ENCODE measurements at regions not wholly inside any gene's neighbourhood (a gene's known extent, or its start where the extent isn't known, plus 50 kb on each side); places are given as distances from the start of the nearest gene placed in this dataset.

- Histone ChIP-seq H3K79me2 (ENCODE audit: insufficient read depth, low read length) (no peaks in the 10 kb centered on the region), H3K27me3 (ENCODE audit: insufficient read depth, low read length) (no peaks in the 10 kb centered on the region), H2AFZ (ENCODE audit: low read depth, low read length, poor library complexity, severe bottlenecking) (no peak overlapping the region), H3K36me3 (ENCODE audit: control insufficient read depth in 1 of 2, insufficient read depth in 2 of 2, low read length in 2 of 2) (no peaks in the 10 kb centered on the region), H3K4me2 (ENCODE audit: low read length) (no peak overlapping the region), H3K9me3 (ENCODE audit: control insufficient read depth in 1 of 2, insufficient read depth in 1 of 2, low read depth in 1 of 2, low read length in 2 of 2) (no peaks in the 10 kb centered on the region), H3K4me3 (replicated peaks in 1 of 2; ENCODE audit: low read depth in 1 of 2, low read length in 2 of 2) (no peak overlapping the region), H3K9ac (ENCODE audit: low read length) (no peak overlapping the region), H3K9me2 (ENCODE audit: insufficient read depth) (no peaks in the 10 kb centered on the region), H3K4me1 (ENCODE audit: control insufficient read depth in 1 of 2, insufficient read depth in 2 of 2, low read length in 2 of 2) (no peaks in the 10 kb centered on the region), H3K27ac (ENCODE audit: low read depth, low read length) (no peak overlapping the region), H4K20me1 (ENCODE audit: insufficient read depth) (no peaks in the 10 kb centered on the region)
- POLR2A ChIA-PET: no interaction called here
- BruUV-seq (replicated peaks): no TSS peak
- CTCF ChIA-PET: interaction anchor here (0.6 kb wide), 1 partner anchor 11 kb away, joined by 3 read pairs; no protein-coding TSS in a partner anchor
- intact Hi-C loops (cut with micrococcal nuclease): no loop called here
- peak; percentile 44; the same call in 1 of the 2 replicates for ATAC-seq
- TF ChIP-seq TCF7L2 (IDR thresholded peaks at IDR 0.05; ENCODE audit: borderline replicate concordance, extremely low read depth, insufficient read depth, insufficient read length) (no peak), CTCF (IDR thresholded peaks at IDR 0.05 in 2 of 3, conservative IDR thresholded peaks at IDR 0.05 in 1 of 3; ENCODE audit: borderline replicate concordance in 1 of 3, insufficient read depth in 1 of 3, low read depth in 2 of 3, low read length in 2 of 3) (peak; percentile 31 to 52 (median 52); a peak in 4 of 6 replicates), RAD21 (IDR thresholded peaks at IDR 0.05; ENCODE audit: low read depth) (peak; percentile 43), SRF (IDR thresholded peaks at IDR 0.05; ENCODE audit: low read depth) (no peak), ZFX (IDR thresholded peaks at IDR 0.05) (no peak), CEBPB (IDR thresholded peaks at IDR 0.05; ENCODE audit: low read depth) (no peak), POLR2A (IDR thresholded peaks at IDR 0.05; ENCODE audit: borderline replicate concordance, extremely low read depth, insufficient read depth, insufficient read length) (no peak), SP1 (IDR thresholded peaks at IDR 0.05; ENCODE audit: low read depth) (no peak)
- RAD21 ChIA-PET (ENCODE audit: low non-redundant PET in 1 of 2, low total read pairs in 2 of 2, uncharacterized antibody in 2 of 2, unreplicated experiment in 2 of 2): no interaction called here
- peak; percentile 13 for DNase-seq (ENCODE audit: low read depth, low spot score)
Measured at GRCh38 chr2:196468394-196468793, 171.1 kb upstream of the CCDC150 start.

GRCh38 chr2:196473617-196474016, 165.9 kb upstream of the CCDC150 start:
- H3K9me3 ChIP-seq (ENCODE audit: control insufficient read depth in 1 of 2, insufficient read depth in 1 of 2, low read depth in 1 of 2, low read length in 2 of 2): no peaks in the 10 kb centered on the region
- H3K27ac ChIP-seq (ENCODE audit: low read depth, low read length): no peak overlapping the region
- intact Hi-C loops (cut with micrococcal nuclease): no loop called here
- no peaks in the 10 kb centered on the region for H3K36me3 ChIP-seq (ENCODE audit: control insufficient read depth in 1 of 2, insufficient read depth in 2 of 2, low read length in 2 of 2)
- no peak for ATAC-seq
- DNase-seq (ENCODE audit: low read depth, low spot score): no peak
- H3K4me3 ChIP-seq (replicated peaks in 1 of 2; ENCODE audit: low read depth in 1 of 2, low read length in 2 of 2): no peak overlapping the region
- no peaks in the 10 kb centered on the region for H3K9me2 ChIP-seq (ENCODE audit: insufficient read depth)
- ChIA-PET CTCF (no interaction called here), RAD21 (ENCODE audit: low non-redundant PET in 1 of 2, low total read pairs in 2 of 2, uncharacterized antibody in 2 of 2, unreplicated experiment in 2 of 2) (no interaction called here), POLR2A (no interaction called here)
- H2AFZ ChIP-seq (ENCODE audit: low read depth, low read length, poor library complexity, severe bottlenecking): no peak overlapping the region
- H3K4me2 ChIP-seq (ENCODE audit: low read length): no peak overlapping the region
- H3K27me3 ChIP-seq (ENCODE audit: insufficient read depth, low read length): no peaks in the 10 kb centered on the region
- no TSS peak for BruUV-seq (replicated peaks)
- no peaks in the 10 kb centered on the region for H3K79me2 ChIP-seq (ENCODE audit: insufficient read depth, low read length)
- H4K20me1 ChIP-seq (ENCODE audit: insufficient read depth): no peaks in the 10 kb centered on the region
- H3K9ac ChIP-seq (ENCODE audit: low read length): no peak overlapping the region
- no peaks in the 10 kb centered on the region for H3K4me1 ChIP-seq (ENCODE audit: control insufficient read depth in 1 of 2, insufficient read depth in 2 of 2, low read length in 2 of 2)
- no peak for TF ChIP-seq SIN3A (IDR thresholded peaks at IDR 0.05; ENCODE audit: low read depth)
- TF ChIP-seq JUND (IDR thresholded peaks at IDR 0.05): no peak
- no peak for TF ChIP-seq ZFX (IDR thresholded peaks at IDR 0.05)
- TF ChIP-seq SP1 (IDR thresholded peaks at IDR 0.05; ENCODE audit: low read depth): no peak
- TF ChIP-seq TCF7L2 (IDR thresholded peaks at IDR 0.05; ENCODE audit: borderline replicate concordance, extremely low read depth, insufficient read depth, insufficient read length): no peak
- TF ChIP-seq POLR2A (IDR thresholded peaks at IDR 0.05; ENCODE audit: borderline replicate concordance, extremely low read depth, insufficient read depth, insufficient read length): no peak
- TF ChIP-seq EZH2 (IDR thresholded peaks at IDR 0.05): no peak
- no peak for TF ChIP-seq MAX (IDR thresholded peaks at IDR 0.05)
- no peak for TF ChIP-seq POLR2AphosphoS5 (IDR thresholded peaks at IDR 0.05; ENCODE audit: low read depth, low read length)
- TF ChIP-seq ZNF274 (IDR thresholded peaks at IDR 0.05; ENCODE audit: low read depth, low read length): no peak
- TF ChIP-seq YY1 (IDR thresholded peaks at IDR 0.05; ENCODE audit: extremely low read depth, insufficient replicate concordance, low read depth, low read length): no peak
- no peak for TF ChIP-seq ZBTB33 (IDR thresholded peaks at IDR 0.05; ENCODE audit: extremely low read depth, insufficient replicate concordance, low read length)

Data from HCT116 (cell line).